GM18519 (cell line): ENCODE measurements at regions not wholly inside any gene's neighbourhood (a gene's known extent, or its start where the extent isn't known, plus 50 kb on each side); places are given as distances from the start of the nearest gene placed in this dataset.
"Not testable (repeated sequence)": the region's sequence is repeated elsewhere in the genome, so short reads cannot be mapped to it uniquely, and the experiment has no call there.

Source experiments
- ATAC-seq: cut with Tn5 transposase; IDR thresholded peaks from one replicate; pipeline ENCODE4 v1.9.1; 2021; ENCODE audit warnings: mild to moderate bottlenecking, moderate library complexity; ENCODE audit not compliant: unreplicated experiment, low FRiP score

GRCh38 chrY:17827155-17827554 is 52.9 kb downstream of the CDY2B start:
- ATAC-seq: not testable (repeated sequence)

GRCh38 chrY:17819700-17820099 is 60.3 kb downstream of the CDY2B start:
- not testable (repeated sequence) for ATAC-seq

GRCh38 chrY:17819025-17819646 is 60.9 kb downstream of the CDY2B start:
- ATAC-seq: not testable (repeated sequence)

- ATAC-seq: not testable (repeated sequence)
These were observed 62.6 kb downstream of the CDY2B start for GRCh38 chrY:17817076-17818068.

GRCh38 chrY:17812664-17813063 is 67.4 kb downstream of the CDY2B start:
- ATAC-seq: not testable (repeated sequence)

GRCh38 chrY:17799915-17800314 is 80.1 kb downstream of the CDY2B start:
- not testable (repeated sequence) for ATAC-seq

GRCh38 chrY:17787214-17787613 is 92.8 kb downstream of the CDY2B start:
- ATAC-seq: not testable (repeated sequence)

- ATAC-seq: not testable (repeated sequence)
These were observed 113.9 kb downstream of the CDY2B start for GRCh38 chrY:17766000-17766699.

- ATAC-seq: not testable (repeated sequence)
These were observed 120.8 kb downstream of the CDY2B start for GRCh38 chrY:17759213-17759612.

- not testable (repeated sequence) for ATAC-seq
These were observed 127.0 kb downstream of the CDY2B start for GRCh38 chrY:17752887-17753497.

GRCh38 chrY:17739852-17740251 is 140.2 kb downstream of the CDY2B start:
- not testable (repeated sequence) for ATAC-seq

- not testable (repeated sequence) for ATAC-seq
These were observed 150.5 kb downstream of the CDY2B start for GRCh38 chrY:17729474-17729873.

GRCh38 chrY:17716329-17717043 is 163.5 kb downstream of the CDY2B start:
- not testable (repeated sequence) for ATAC-seq

GRCh38 chrY:17668037-17668436 is 212.0 kb downstream of the CDY2B start:
- not testable (repeated sequence) for ATAC-seq

GRCh38 chrY:17643052-17643451 is 237.0 kb downstream of the CDY2B start:
- ATAC-seq: not testable (repeated sequence)

GRCh38 chrY:17634484-17634883 is 245.5 kb downstream of the CDY2B start:
- not testable (repeated sequence) for ATAC-seq

GRCh38 chrY:17611256-17611655 is 268.8 kb downstream of the CDY2B start:
- not testable (repeated sequence) for ATAC-seq

GRCh38 chrY:17610649-17611048 is 269.4 kb downstream of the CDY2B start:
- ATAC-seq: not testable (repeated sequence)

GRCh38 chrY:17607150-17607549 is 272.9 kb downstream of the CDY2B start:
- not testable (repeated sequence) for ATAC-seq

- ATAC-seq: not testable (repeated sequence)
These were observed 280.8 kb downstream of the CDY2B start for GRCh38 chrY:17599263-17599662.
